ENCODE measurements at regions not wholly inside any gene's neighbourhood (a gene's known extent, or its start where the extent isn't known, plus 50 kb on each side); places are given as distances from the start of the nearest gene placed in this dataset.

DNA sequence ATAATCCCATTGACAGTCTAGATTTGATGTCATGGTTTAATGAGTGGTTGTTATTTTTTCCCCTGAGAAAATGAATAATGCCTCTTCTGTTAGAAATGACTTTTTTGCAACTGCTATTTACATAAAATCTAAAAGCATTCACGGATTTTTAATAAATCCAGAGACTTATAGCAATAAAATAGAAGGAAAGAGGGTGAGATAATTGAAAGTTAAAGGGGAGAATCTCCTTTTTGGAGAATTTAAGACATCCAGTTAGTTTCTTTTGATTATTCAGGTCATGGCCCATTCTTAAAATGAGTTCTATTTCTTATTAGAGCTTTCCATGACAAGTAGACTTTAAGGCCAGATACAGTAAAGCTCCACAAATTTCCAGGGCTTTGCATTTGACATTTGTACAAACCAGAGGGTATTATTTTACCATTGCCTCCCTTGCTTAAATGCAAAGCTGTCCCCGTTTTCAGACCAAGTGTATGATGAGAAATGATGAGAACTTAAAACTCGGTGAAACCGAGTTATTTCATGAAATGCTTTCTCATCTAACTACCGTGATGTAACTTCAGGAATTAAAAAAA lies 789.0 kb upstream of the SOX9 start:
- no peak for DNase-seq (ENCODE audit: low spot score)

- DNase-seq (ENCODE audit: low spot score), result peak; percentile 25
Measured at GRCh38 chr17:71334048-71334751, 786.6 kb upstream of the SOX9 start.

DNA sequence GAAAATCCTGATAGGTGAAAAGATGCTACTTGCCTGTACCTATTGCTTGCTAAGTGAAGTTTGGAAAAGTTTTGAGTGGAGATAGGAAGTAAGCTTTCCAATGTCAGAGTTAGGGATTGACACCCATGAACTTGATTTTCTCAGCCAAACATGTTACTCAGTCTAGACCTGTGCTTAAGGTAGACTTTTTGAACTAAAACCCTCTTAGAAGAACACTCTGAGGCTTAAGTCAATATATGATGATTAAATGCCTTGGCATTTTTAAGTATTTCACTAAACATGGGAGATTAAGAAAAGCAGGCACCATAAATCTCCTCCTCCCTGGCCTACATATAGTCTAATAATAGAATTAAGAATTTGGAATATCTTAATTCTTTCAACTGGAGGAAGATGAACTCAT lies 785.6 kb upstream of the SOX9 start:
- no peak for DNase-seq (ENCODE audit: low spot score)

DNA sequence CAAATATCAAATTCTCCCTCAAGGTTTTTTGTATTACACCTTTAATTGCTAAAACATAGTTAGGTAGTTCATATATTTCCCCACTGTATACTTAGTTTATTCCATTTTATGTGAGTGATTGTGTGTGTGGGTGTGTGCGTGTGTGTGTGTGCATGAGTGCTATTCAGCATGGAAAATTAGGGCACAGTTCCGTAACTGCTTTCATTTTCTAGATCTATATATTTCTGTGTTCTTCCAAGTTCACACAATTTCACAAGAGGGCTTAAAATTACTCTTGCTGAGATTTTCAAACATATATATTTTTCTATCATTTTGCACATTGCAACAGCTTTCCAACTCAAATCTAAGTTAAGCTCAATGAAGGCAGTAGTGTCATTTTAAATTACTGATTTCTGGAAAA lies 782.9 kb upstream of the SOX9 start:
- DNase-seq (ENCODE audit: low spot score), result no peak

- peak; percentile 56 for DNase-seq (ENCODE audit: low spot score)
Measured at GRCh38 chr17:71338396-71338795, 782.4 kb upstream of the SOX9 start.

- DNase-seq (ENCODE audit: low spot score), result no peak
Measured at GRCh38 chr17:71339206-71339605, 781.6 kb upstream of the SOX9 start.

DNA sequence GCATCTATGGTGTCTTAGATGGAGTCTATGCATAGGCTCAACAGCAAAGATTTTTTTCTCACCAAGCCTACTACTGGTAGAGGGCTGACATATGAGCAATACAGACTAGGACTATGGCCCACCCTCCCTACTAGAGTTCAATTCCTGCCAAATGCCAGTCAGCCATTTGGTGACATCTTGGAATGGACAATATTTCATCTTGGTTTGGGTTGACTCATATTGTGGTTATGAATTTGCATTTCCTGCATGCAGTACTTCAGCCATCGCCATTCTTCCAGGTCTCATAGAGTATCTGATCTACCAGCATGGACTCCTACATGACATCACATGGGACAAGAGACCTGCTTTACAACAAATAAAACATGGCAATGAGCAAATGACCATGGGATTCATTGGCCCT lies 778.1 kb upstream of the SOX9 start:
- DNase-seq (ENCODE audit: low spot score), result peak; percentile 7

DNA sequence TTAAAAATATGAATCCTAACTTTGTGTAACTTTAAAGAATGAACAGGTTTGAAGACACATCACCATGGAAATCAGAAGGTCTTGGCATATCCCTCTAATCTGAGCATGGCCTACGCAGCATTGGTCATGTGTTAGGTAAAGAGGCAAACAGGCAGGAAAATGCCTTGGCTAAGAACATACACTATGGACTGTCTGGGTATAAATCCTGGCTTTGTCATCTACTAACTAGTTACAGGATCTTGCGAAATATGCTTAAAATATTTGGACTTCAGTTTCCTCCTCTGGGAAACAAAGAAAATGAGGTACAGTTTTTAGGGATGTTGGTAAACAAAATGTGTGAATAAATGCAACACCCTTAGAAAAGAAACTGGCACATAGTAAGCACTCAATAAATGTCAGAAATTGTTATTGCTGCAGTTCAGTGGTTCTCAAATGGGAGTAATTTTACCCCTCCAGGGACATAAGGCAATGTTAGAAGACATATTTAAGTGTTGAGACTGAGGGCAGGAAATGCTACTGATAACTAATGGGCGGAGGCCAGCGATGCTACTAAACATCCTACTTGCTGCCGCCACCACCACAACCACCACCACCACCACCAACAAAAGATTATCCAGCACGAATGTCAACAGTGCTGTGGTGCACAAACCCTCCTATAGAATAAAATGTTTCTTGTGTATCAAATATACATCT lies 770.8 kb upstream of the SOX9 start:
- peak; percentile 7 for DNase-seq (ENCODE audit: low spot score)

GRCh38 chr17:71360301-71360700 lies 760.5 kb upstream of the SOX9 start:
- DNase-seq (ENCODE audit: low spot score), result no peak

DNA sequence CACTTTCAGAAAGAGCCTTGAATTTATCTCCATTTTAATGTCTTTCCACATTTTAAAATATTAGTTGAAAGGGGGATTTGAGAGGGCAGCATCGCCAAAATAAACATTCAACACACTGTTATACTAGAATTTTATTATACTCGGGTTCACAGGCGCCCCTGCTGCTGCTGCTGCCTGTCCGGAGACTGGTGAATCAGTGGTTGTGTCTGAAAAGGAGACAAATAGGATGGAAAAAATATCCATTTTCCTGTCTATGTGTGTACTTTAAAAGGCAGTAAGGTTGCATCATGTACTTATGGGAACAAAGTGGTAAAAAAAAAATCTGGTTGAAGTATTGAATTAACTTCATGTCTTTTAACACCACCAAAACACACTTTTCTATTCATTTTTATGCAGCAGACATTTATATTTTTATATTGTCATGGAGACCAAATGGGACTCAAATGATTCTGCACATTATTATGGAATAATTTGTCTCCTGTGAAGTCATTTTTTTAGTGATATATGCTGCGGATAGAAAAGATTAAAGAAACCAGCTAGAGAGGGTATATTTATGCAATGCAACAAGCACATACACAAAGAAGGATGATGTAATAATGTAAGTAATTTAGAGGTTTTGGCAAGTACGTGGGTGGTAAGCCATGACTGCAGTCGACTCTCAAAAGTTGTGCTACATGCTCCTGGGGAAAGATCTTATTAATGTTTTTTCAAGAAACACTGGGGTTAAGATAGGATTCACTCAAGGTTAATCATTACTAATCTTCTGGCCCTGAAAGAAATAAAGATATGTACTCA lies 759.0 kb upstream of the SOX9 start:
- DNase-seq (ENCODE audit: low spot score), result no peak

DNA sequence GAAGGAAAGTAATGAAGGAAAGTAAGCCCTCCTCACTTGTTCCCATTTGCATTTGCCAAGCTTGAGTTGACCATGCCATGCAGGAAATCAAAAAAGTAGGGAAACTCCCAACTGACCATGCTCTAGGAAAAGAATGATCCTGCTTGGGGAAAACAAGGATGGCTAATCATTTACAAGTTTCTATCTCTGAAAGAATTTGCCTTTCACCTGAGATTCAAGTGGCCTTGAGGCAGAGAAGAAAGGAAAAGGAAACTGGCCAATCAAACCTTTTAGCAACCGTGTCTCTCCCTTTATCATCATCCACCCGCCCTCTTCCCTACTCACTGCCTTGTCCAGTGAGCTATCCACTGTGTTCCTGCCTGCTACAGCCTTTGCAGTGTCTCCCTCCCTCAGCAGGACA lies 757.2 kb upstream of the SOX9 start:
- DNase-seq (ENCODE audit: low spot score), result no peak

DNA sequence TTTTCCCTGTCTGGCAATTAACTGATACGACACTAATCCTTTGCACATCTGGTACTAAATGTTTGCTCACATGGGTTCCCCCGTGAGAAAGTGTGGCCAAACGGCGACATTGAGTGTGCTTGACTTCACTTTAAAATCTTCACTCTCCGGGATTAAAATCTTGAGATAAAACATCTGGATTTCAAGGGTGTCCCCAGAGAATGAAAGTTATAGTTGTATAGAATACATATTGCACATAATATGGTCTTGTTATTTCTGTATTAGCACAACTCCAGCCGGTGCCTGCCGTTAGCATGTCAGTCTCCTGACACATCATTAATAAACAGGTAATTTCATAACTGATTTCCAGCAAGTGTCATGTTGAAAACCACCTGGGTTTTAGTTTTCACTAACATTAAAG lies 749.0 kb upstream of the SOX9 start:
- no peak for DNase-seq (ENCODE audit: low spot score)

DNA sequence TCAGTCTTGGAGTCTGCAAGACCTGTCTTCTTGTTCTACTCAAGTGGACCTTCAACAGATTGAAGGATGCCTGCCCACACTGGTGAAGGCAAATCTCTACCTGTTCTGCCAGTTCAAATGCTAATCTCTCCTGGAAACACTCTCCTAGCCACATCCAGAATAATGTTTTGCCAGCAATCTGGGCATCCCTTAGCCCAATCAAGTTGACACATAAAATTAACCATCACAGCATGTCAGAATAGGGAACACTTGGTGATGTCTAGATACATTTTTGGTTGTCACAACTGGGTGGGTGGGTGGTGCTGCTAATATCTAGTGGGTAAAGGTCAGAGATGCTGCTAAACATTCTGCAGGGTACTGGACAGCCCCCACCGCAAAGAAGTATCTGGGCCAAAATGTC lies 744.9 kb upstream of the SOX9 start:
- DNase-seq (ENCODE audit: low spot score), result no peak

DNA sequence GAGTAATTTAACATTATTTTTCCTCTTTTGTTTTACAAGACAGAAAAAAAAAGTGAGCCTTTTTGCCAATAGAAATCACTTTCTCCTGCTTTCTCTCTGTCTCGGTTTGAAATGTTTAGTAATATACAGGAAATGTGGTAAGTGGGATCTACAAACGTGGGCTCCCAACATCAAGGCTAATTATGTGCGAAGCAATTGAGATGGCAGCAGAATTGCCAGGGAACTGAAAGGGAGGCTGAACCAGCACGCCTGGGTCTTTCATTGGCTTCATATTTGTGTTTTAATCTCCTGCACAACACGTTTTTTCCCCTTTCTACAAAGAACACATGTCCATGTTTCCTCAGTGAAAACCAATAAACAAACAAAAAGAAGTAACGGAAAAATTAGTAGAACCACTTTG lies 743.9 kb upstream of the SOX9 start:
- DNase-seq (ENCODE audit: low spot score), result no peak

DNA sequence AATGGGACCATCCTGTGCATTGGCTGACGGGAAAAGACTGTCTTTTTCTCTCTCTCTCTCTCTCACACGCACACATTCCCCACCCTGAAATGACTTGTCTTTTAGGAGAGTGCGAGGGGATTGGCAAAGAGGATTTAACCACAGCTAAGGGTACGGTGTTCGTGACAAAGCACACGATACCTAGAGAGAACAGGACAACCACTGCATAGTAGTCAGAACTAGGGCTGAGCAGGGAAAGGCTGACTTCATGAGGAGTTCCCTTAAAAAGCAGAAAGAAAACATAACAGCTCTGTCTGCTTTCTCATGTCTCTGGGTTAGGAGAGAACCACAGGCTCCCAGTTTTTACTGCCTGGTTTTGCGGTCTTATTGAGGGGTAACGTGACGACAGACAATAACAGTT lies 742.8 kb upstream of the SOX9 start:
- peak; percentile 15 for DNase-seq (ENCODE audit: low spot score)

DNA sequence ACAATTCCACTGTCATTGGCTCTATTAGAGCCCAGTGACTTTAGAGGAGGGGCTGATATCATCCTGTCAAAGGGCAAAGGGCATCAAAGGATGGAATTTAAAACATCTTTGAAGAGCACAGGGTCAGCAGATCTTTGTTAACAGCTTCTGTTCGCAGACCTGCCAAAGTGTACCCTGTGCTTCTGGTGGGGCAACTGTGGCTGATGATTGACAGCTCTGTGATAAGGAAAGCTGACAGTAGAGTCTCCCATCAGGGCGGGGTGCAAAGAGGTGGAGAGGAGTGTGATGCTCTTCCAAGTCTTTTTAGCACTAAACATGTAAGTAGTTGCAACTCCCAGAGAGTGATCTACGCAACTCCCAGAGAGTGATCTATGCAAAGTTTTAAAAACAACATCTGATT lies 742.1 kb upstream of the SOX9 start:
- no peak for DNase-seq (ENCODE audit: low spot score)

DNA sequence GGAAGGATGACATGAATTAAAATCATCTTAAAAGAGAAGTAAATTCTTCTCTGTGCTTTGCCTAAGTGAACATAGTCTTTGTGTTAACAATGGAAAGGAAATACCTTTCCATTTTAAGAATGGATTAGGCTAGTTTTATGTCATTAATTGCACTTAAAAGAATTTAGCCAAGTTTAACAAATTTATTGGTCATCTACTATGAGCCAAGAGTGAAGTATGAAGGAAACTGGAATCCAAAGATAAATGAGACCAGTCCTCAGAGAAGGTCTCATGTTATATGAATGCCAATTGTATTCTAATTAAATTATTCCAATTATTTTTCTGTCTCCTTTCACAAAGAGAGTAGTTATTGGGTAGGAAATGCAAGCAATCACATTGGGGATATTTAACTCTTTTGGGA lies 741.3 kb upstream of the SOX9 start:
- no peak for DNase-seq (ENCODE audit: low spot score)

- no peak for DNase-seq (ENCODE audit: low spot score)
Measured at GRCh38 chr17:71380535-71380934, 740.3 kb upstream of the SOX9 start.

DNA sequence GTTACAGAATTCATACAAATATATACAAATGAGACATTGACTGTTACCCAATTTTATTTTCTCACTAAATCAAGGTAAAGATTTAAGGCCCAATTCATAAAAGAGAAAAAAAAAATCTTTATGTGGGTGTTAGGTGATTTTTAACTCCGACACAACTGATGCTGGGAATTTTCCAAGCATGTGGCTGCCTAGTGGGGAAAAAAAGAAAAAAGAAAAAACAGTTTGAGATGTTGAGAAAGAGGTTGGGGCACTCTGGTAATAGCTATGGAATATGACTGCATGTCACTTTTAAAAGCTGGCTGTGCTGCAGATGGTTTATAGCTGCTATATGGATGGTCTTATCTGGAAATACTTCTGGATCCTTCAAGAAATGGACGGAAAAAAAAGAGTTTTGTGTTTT lies 739.9 kb upstream of the SOX9 start:
- no peak for DNase-seq (ENCODE audit: low spot score)

- no peak for DNase-seq (ENCODE audit: low spot score)
Measured at GRCh38 chr17:71383091-71383490, 737.7 kb upstream of the SOX9 start.

- no peak for DNase-seq (ENCODE audit: low spot score)
Measured at GRCh38 chr17:71387456-71387855, 733.4 kb upstream of the SOX9 start.

GRCh38 chr17:71392715-71393567 lies 727.9 kb upstream of the SOX9 start:
- peak; percentile 56 for DNase-seq (ENCODE audit: low spot score)

All from AG08395 (cell line).